ENCODE measurements at regions not wholly inside any gene's neighbourhood (a gene's known extent, or its start where the extent isn't known, plus 50 kb on each side); places are given as distances from the start of the nearest gene placed in this dataset.
"Not testable (repeated sequence)": the region's sequence is repeated elsewhere in the genome, so short reads cannot be mapped to it uniquely, and the experiment has no call there.

DNA sequence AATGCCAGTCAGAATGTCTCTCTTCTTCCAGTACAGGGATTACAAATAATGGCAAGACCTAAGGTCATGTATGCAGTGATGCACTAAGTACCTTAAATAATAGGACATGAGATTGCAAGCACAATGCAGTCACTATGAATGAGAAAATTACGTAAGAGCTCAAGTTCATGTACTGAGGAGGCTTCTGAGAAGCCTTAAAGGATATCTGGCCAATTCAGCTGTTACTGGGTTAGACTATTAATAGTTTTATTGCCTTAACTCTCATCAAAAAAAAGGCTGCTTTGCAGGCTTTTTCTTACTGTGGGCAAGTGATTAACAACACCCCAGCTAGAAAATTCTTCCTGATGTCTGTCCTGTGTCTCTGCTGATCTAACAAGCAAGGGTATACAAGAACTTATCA, 1681.9 kb downstream of the SPATA31A7 start:
- not testable (repeated sequence) for TF ChIP-seq POLR2A (IDR thresholded peaks at IDR 0.05; ENCODE audit: low read length); FOSL2 (IDR thresholded peaks at IDR 0.05); FOSL2 (CRISPR knock-in tag; IDR thresholded peaks at IDR 0.05); TFCP2L1 (CRISPR knock-in tag; IDR thresholded peaks at IDR 0.05); RFX5 (IDR thresholded peaks at IDR 0.05); CBX8 (IDR thresholded peaks at IDR 0.05); MAFK (IDR thresholded peaks at IDR 0.05; ENCODE audit: partially characterized antibody); SMC3 (IDR thresholded peaks at IDR 0.05); HOXB5 (CRISPR knock-in tag; IDR thresholded peaks at IDR 0.05); EP300 (IDR thresholded peaks at IDR 0.05); MYC (IDR thresholded peaks at IDR 0.05; ENCODE audit: borderline replicate concordance, low read length); POLR2AphosphoS2 (conservative IDR thresholded peaks at IDR 0.05; ENCODE audit: low read length); ESRRA (IDR thresholded peaks at IDR 0.05; ENCODE audit: borderline replicate concordance, low read length); RCOR1 (IDR thresholded peaks at IDR 0.05; ENCODE audit: low read depth, low read length)
- TF ChIP-seq, protein P1, sequence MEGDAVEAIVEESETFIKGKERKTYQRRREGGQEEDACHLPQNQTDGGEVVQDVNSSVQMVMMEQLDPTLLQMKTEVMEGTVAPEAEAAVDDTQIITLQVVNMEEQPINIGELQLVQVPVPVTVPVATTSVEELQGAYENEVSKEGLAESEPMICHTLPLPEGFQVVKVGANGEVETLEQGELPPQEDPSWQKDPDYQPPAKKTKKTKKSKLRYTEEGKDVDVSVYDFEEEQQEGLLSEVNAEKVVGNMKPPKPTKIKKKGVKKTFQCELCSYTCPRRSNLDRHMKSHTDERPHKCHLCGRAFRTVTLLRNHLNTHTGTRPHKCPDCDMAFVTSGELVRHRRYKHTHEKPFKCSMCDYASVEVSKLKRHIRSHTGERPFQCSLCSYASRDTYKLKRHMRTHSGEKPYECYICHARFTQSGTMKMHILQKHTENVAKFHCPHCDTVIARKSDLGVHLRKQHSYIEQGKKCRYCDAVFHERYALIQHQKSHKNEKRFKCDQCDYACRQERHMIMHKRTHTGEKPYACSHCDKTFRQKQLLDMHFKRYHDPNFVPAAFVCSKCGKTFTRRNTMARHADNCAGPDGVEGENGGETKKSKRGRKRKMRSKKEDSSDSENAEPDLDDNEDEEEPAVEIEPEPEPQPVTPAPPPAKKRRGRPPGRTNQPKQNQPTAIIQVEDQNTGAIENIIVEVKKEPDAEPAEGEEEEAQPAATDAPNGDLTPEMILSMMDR (IDR thresholded peaks at IDR 0.05) = not testable (repeated sequence)
